Peyer's patch (tissue), 4 donors: ENCODE measurements at regions not wholly inside any gene's neighbourhood (a gene's known extent, or its start where the extent isn't known, plus 50 kb on each side); places are given as distances from the start of the nearest gene placed in this dataset.

Experiments used
- POLR2A ChIP-seq, 2 donors: fragments of 450-650 bp; IDR thresholded peaks; one replicate each; pipeline ENCODE4 v1.5.1; 2017; ENCODE audit warnings: antibody characterized with exemption in 2 of 2, mild to moderate bottlenecking in 2 of 2, moderate library complexity in 2 of 2
- TF ChIP-seq, protein P1 (sequence below), 6 experiments: fragments of 450-650 bp in 4 of 6; fragments of 200-600 bp in 2 of 6; sonication (generic) in 1 of 6; IDR thresholded peaks; one replicate each; pipeline ENCODE4 v1.5.1; 2017 to 2019; ENCODE audit warnings: antibody characterized with exemption in 6 of 6, mild to moderate bottlenecking in 3 of 6, moderate library complexity in 1 of 6

DNA sequence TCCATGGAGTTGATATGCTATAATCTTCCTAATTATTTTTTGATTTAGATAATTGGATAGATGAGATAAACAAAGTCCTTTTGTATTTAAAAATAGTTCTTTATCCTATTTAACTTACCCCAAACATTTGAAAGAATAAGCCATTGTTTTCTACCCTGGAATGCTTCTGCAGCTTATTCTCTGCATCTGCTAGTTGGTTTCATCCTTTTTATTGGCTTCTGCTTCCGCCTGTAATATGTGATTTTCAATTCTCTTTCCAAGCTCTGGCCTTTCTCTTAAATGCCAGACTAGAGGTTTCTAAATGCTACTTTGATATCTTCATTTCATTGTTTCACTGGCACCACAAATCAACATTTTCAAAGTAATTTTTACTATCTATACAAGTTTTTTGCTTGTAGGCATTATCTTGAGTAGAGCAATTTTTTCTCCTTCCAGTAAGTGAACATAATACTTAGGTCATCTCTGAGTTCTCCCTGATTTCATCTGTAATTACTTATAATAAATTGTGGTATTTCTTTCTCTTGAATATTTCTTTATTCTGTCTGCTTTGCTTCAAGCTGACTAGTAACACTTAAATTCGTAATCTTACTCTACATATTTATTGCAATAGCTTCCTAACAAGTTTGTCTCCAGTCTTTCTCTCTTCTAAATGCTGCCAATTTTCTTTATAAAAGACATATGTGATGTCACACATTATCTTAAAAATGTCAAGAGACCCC is 958.4 kb downstream of the SLC6A15 start:
- TF ChIP-seq, protein P1, sequence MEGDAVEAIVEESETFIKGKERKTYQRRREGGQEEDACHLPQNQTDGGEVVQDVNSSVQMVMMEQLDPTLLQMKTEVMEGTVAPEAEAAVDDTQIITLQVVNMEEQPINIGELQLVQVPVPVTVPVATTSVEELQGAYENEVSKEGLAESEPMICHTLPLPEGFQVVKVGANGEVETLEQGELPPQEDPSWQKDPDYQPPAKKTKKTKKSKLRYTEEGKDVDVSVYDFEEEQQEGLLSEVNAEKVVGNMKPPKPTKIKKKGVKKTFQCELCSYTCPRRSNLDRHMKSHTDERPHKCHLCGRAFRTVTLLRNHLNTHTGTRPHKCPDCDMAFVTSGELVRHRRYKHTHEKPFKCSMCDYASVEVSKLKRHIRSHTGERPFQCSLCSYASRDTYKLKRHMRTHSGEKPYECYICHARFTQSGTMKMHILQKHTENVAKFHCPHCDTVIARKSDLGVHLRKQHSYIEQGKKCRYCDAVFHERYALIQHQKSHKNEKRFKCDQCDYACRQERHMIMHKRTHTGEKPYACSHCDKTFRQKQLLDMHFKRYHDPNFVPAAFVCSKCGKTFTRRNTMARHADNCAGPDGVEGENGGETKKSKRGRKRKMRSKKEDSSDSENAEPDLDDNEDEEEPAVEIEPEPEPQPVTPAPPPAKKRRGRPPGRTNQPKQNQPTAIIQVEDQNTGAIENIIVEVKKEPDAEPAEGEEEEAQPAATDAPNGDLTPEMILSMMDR (IDR thresholded peaks at IDR 0.05) = no peak
- no peak for TF ChIP-seq POLR2A (IDR thresholded peaks at IDR 0.05)
